Caco-2 (cell line): ENCODE measurements at regions not wholly inside any gene's neighbourhood (a gene's known extent, or its start where the extent isn't known, plus 50 kb on each side); places are given as distances from the start of the nearest gene placed in this dataset.

Experiments used
- BruUV-seq: library from RNA; stranded (reverse); fragments of 400-500 nt; replicated peaks from 2 replicates; lab custom pipeline; 2021; lab: Mats Ljungman, UMichigan
- CTCF ChIA-PET: fragments of 300-600 bp; sonication (Branson Sonifier 250); formaldehyde crosslinking; loops from one replicate; lab custom pipeline; 2022; ENCODE audit warnings: antibody characterized with exemption; lab: Charles Lee
- POLR2A ChIA-PET: fragments of 300-600 bp; sonication (Branson Sonifier 250); formaldehyde crosslinking; loops from one replicate; lab custom pipeline; 2022; ENCODE audit warnings: antibody characterized with exemption; lab: Charles Lee
- DNase-seq, 2 experiments: peaks; one replicate each; pipeline versions ENCODE4 v3.0.0 to v3.0.0-alpha.2; 2020 to 2022
- H3K27me3 ChIP-seq: replicated peaks from 2 replicates; pipeline ENCODE4 v1.6.0; 2011; ENCODE audit warnings: low read length; ENCODE audit not compliant: control insufficient read depth, insufficient read depth
- H3K36me3 ChIP-seq: 2 replicates; pipeline ENCODE4 v1.5.1; 2011; ENCODE audit warnings: low read length; ENCODE audit not compliant: control insufficient read depth, insufficient read depth
- H3K4me1 ChIP-seq: fragments of 250-450 bp; sonication (Bioruptor Pico); 2 replicates; pipeline ENCODE4 v1.5.1; 2020; ENCODE audit warnings: mild to moderate bottlenecking
- H3K4me3 ChIP-seq: 2 replicates; pipeline ENCODE4 v1.5.1; 2011; ENCODE audit warnings: low read depth, mild to moderate bottlenecking, control low read depth, low read length
- H3K9me3 ChIP-seq: fragments of 250-450 bp; sonication (Bioruptor Pico); 2 replicates; pipeline ENCODE4 v1.5.1; 2020; ENCODE audit warnings: mild to moderate bottlenecking, moderate library complexity
- H3K27ac Mint-ChIP-seq: one replicate; pipeline ENCODE4 v1.8.0; 2022; ENCODE audit warnings: mixed read lengths; ENCODE audit not compliant: unreplicated experiment
- H3K27me3 Mint-ChIP-seq: one replicate; pipeline ENCODE4 v1.8.0; 2022; ENCODE audit warnings: mixed read lengths; ENCODE audit not compliant: insufficient read depth, unreplicated experiment
- H3K36me3 Mint-ChIP-seq: one replicate; pipeline ENCODE4 v1.8.0; 2022; ENCODE audit warnings: mild to moderate bottlenecking, mixed read lengths; ENCODE audit not compliant: insufficient read depth, unreplicated experiment
- H3K4me1 Mint-ChIP-seq: one replicate; pipeline ENCODE4 v1.8.0; 2022; ENCODE audit warnings: low read depth, mixed read lengths; ENCODE audit not compliant: unreplicated experiment
- H3K4me3 Mint-ChIP-seq: one replicate; pipeline ENCODE4 v1.8.0; 2022; ENCODE audit warnings: mild to moderate bottlenecking, moderate library complexity, mixed read lengths; ENCODE audit not compliant: unreplicated experiment
- H3K9me3 Mint-ChIP-seq: one replicate; pipeline ENCODE4 v1.8.0; 2022; ENCODE audit warnings: mixed read lengths; ENCODE audit not compliant: unreplicated experiment
- intact Hi-C: fragments of 100-400 bp; cut with micrococcal nuclease; formaldehyde crosslinking; loops from one replicate; pipeline ENCODE4 v1.10.0; 2022; ENCODE audit not compliant: unreplicated experiment
- TF ChIP-seq, protein P1 (sequence below), 2 experiments: fragments of 200-600 bp in 1 of 2; IDR thresholded peaks; 1 replicate in 1 of 2; 2 replicates in 1 of 2; pipeline versions ENCODE4 v1.5.1 to v1.8.0; 2011 to 2022; ENCODE audit warnings: antibody characterized with exemption in 1 of 2, control low read depth in 1 of 2, inconsistent platforms in 1 of 2, low read depth in 1 of 2, low read length in 1 of 2, mild to moderate bottlenecking in 1 of 2, moderate library complexity in 1 of 2; ENCODE audit not compliant: insufficient read depth in 1 of 2, severe bottlenecking in 1 of 2, unreplicated experiment in 1 of 2

DNA sequence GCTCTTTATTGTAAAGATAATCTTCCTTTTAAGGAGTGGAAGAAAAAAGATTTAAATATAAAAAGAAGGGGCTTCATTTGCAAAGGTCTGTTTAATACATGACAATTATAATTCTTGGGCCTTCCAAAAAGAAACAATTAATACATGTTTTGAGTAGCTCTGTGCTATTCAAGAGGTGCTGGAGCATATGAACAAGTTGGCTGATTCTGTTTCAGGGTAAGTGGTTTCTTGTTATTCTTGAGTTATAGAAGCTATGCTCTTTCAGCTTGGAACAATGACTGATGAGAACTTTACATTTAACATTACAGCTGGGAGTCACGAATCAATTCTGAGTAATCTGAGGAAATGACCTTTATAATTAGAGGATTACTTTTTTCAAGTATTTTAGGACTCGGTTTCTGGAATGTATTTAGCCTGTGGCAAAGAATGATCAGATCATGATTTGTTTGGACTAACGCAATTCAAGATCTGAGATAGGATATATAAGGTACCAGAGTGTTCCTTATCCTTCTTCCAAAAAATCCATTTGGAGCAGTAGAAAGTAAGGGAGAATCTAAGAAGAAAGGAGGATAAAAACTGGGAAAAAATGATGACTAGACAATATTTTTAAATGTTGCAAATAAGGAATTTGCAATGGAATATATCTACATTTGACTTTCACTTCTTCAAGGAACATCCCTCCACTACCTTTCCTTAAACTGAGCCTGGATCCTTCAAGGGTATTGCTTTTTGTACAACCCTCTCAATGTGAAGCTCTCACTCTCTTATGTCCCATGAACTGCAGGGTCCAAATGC lies 77.1 kb upstream of the KCTD3 start:
- Mint-ChIP-seq H3K27ac (no peak overlapping the region), H3K36me3 (no peaks in the 10 kb centered on the region), H3K27me3 (no peaks in the 10 kb centered on the region), H3K4me1 (no peaks in the 10 kb centered on the region), H3K9me3 (peaks cover 9% of the 10 kb centered on the region), H3K4me3 (no peak overlapping the region)
- ChIA-PET CTCF (no interaction called here), POLR2A (no interaction called here)
- H3K36me3 ChIP-seq, result no peaks in the 10 kb centered on the region
- no peaks in the 10 kb centered on the region for H3K4me1 ChIP-seq
- no TSS peak for BruUV-seq
- H3K27me3 ChIP-seq, result no peaks in the 10 kb centered on the region
- no peaks in the 10 kb centered on the region; the same call in 1 of the 2 replicates for H3K9me3 ChIP-seq
- DNase-seq, result no peak
- TF ChIP-seq, protein P1, sequence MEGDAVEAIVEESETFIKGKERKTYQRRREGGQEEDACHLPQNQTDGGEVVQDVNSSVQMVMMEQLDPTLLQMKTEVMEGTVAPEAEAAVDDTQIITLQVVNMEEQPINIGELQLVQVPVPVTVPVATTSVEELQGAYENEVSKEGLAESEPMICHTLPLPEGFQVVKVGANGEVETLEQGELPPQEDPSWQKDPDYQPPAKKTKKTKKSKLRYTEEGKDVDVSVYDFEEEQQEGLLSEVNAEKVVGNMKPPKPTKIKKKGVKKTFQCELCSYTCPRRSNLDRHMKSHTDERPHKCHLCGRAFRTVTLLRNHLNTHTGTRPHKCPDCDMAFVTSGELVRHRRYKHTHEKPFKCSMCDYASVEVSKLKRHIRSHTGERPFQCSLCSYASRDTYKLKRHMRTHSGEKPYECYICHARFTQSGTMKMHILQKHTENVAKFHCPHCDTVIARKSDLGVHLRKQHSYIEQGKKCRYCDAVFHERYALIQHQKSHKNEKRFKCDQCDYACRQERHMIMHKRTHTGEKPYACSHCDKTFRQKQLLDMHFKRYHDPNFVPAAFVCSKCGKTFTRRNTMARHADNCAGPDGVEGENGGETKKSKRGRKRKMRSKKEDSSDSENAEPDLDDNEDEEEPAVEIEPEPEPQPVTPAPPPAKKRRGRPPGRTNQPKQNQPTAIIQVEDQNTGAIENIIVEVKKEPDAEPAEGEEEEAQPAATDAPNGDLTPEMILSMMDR (IDR thresholded peaks at IDR 0.05; ENCODE audit: insufficient read depth in 1 of 2, low read depth in 1 of 2, low read length in 1 of 2, severe bottlenecking in 1 of 2, unreplicated experiment in 1 of 2), result no peak
- H3K4me3 ChIP-seq, result no peak overlapping the region
- intact Hi-C loops, result no loop called here

DNA sequence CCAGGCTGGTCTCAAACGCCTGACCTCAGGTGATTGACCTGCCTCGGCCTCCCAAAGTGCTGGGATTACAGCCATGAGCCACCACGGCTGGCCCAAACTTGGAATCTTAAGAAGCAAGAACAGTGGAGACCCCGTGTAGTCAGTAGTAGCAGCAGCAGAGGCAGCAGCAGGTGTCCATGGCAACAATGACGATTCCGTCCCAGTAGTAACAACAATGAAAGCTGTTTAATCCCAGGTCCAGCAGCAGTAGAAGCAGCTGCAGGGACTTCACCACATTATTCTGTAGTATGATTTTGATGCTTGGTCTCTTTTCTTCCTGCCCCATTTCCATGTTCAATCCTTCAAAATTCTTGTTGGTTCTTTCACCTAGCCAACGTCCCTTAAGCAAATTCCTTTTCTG lies 69.6 kb upstream of the KCTD3 start:
- Histone ChIP-seq H3K4me1 (0 out of 2 replicates have a peak, but pooled peaks cover 7% of the 10 kb centered on the region), H3K4me3 (no peak overlapping the region), H3K9me3 (no peaks in the 10 kb centered on the region; the same call in 1 of the 2 replicates), H3K27me3 (no peaks in the 10 kb centered on the region), H3K36me3 (no peaks in the 10 kb centered on the region)
- H3K4me3 Mint-ChIP-seq, result no peak overlapping the region
- no peaks in the 10 kb centered on the region for H3K4me1 Mint-ChIP-seq
- POLR2A ChIA-PET, result no interaction called here
- no peaks in the 10 kb centered on the region for H3K9me3 Mint-ChIP-seq
- no TSS peak for BruUV-seq
- peaks cover 2% of the 10 kb centered on the region for H3K27me3 Mint-ChIP-seq
- no peak overlapping the region for H3K27ac Mint-ChIP-seq
- H3K36me3 Mint-ChIP-seq, result no peaks in the 10 kb centered on the region
- no peak for DNase-seq
- intact Hi-C loops, result no loop called here
- CTCF ChIA-PET, result no interaction called here
- TF ChIP-seq, protein P1 (IDR thresholded peaks at IDR 0.05; ENCODE audit: insufficient read depth in 1 of 2, low read depth in 1 of 2, low read length in 1 of 2, severe bottlenecking in 1 of 2, unreplicated experiment in 1 of 2), result no peak

DNA sequence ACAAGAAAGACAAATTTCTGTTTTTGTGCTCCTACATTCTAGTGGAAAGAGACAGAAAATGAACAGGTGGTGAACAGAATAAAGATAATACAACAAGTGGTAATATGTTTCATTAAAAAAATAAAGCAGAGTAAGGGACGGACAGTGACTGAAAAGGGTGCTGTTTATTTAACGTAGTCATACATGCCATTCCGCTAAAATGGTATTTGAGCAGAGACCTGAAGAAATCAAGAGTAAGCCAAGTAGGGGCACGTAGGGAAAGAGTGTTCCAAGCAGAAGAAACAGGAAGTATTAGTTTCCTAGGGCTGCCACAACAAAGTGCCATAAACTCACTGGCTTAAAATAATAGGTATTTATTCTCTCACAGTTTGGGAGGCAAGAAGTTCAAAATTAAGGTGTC lies 65.6 kb upstream of the KCTD3 start:
- Mint-ChIP-seq H3K9me3 (no peaks in the 10 kb centered on the region), H3K4me1 (no peaks in the 10 kb centered on the region), H3K36me3 (no peaks in the 10 kb centered on the region), H3K4me3 (no peak overlapping the region), H3K27ac (no peak overlapping the region), H3K27me3 (peaks cover 2% of the 10 kb centered on the region)
- ChIA-PET POLR2A (no interaction called here), CTCF (no interaction called here)
- Histone ChIP-seq H3K9me3 (no peaks in the 10 kb centered on the region), H3K4me1 (0 out of 2 replicates have a peak, but pooled peaks cover 7% of the 10 kb centered on the region), H3K36me3 (no peaks in the 10 kb centered on the region), H3K27me3 (no peaks in the 10 kb centered on the region), H3K4me3 (no peak overlapping the region)
- TF ChIP-seq, protein P1 (IDR thresholded peaks at IDR 0.05; ENCODE audit: insufficient read depth in 1 of 2, low read depth in 1 of 2, low read length in 1 of 2, severe bottlenecking in 1 of 2, unreplicated experiment in 1 of 2), result no peak
- DNase-seq, result no peak
- no TSS peak for BruUV-seq
- intact Hi-C loops, result no loop called here
